H9 (cell line): ENCODE measurements at regions not wholly inside any gene's neighbourhood (a gene's known extent, or its start where the extent isn't known, plus 50 kb on each side); places are given as distances from the start of the nearest gene placed in this dataset.

Experiments
- DNase-seq: peaks from one replicate; pipeline ENCODE4 v3.0.0-alpha.2; 2017
- H2AFZ ChIP-seq: one replicate; pipeline ENCODE4 v1.6.1; 2013; ENCODE audit warnings: mild to moderate bottlenecking, low read length, control low read depth, moderate library complexity
- H2AK5ac ChIP-seq: 2 replicates; pipeline ENCODE4 v1.6.1; 2013; ENCODE audit warnings: low read length, control low read depth, mixed read lengths; ENCODE audit not compliant: insufficient read length
- H2BK120ac ChIP-seq: one replicate; pipeline ENCODE4 v1.6.1; 2013; ENCODE audit warnings: low read depth, mild to moderate bottlenecking, low read length, control low read depth, inconsistent platforms; ENCODE audit not compliant: poor library complexity, severe bottlenecking
- H2BK12ac ChIP-seq: 2 replicates; pipeline ENCODE4 v1.6.1; 2013; ENCODE audit warnings: low read length, control low read depth, mixed read lengths, low read depth; ENCODE audit not compliant: insufficient read length
- H2BK15ac ChIP-seq: 2 replicates; pipeline ENCODE4 v1.6.1; 2013; ENCODE audit warnings: low read depth, low read length, control low read depth
- H2BK20ac ChIP-seq: one replicate; pipeline ENCODE4 v1.6.1; 2013; ENCODE audit warnings: low read depth, mild to moderate bottlenecking, low read length, control low read depth, inconsistent platforms; ENCODE audit not compliant: poor library complexity, severe bottlenecking
- H2BK5ac ChIP-seq: 2 replicates; pipeline ENCODE4 v1.6.1; 2013; ENCODE audit warnings: low read length, control low read depth, mixed read lengths; ENCODE audit not compliant: insufficient read length
- H3K14ac ChIP-seq: 2 replicates; pipeline ENCODE4 v1.6.1; 2013; ENCODE audit warnings: low read length, control low read depth; ENCODE audit not compliant: insufficient read depth
- H3K18ac ChIP-seq: 2 replicates; pipeline ENCODE4 v1.6.1; 2013; ENCODE audit warnings: low read depth, mild to moderate bottlenecking, mixed read lengths, low read length, control low read depth; ENCODE audit not compliant: insufficient read length
- H3K23ac ChIP-seq: 2 replicates; pipeline ENCODE4 v1.6.1; 2013; ENCODE audit warnings: low read length, control low read depth, mixed read lengths, low read depth; ENCODE audit not compliant: insufficient read length
- H3K23me2 ChIP-seq: 2 replicates; pipeline ENCODE4 v1.6.1; 2013; ENCODE audit warnings: low read depth, mild to moderate bottlenecking, mixed read lengths, low read length, control low read depth; ENCODE audit not compliant: insufficient read length, poor library complexity, severe bottlenecking
- H3K27ac ChIP-seq: 2 replicates; pipeline ENCODE4 v1.5.1; 2013; ENCODE audit warnings: low read length, control low read depth, mixed read lengths, low read depth; ENCODE audit not compliant: insufficient read length
- H3K27me3 ChIP-seq: 2 replicates; pipeline ENCODE4 v1.6.1; 2013; ENCODE audit warnings: low read length, control low read depth, inconsistent platforms; ENCODE audit not compliant: insufficient read depth
- H3K4ac ChIP-seq: 2 replicates; pipeline ENCODE4 v1.6.1; 2013; ENCODE audit warnings: low read depth, mild to moderate bottlenecking, control low read depth, inconsistent platforms, low read length, moderate library complexity
- H3K4me1 ChIP-seq: 2 replicates; pipeline ENCODE4 v1.6.1; 2013; ENCODE audit warnings: low read length, control low read depth, inconsistent platforms; ENCODE audit not compliant: insufficient read depth
- H3K4me2 ChIP-seq: 2 replicates; pipeline ENCODE4 v1.6.1; 2013; ENCODE audit warnings: low read length, control low read depth, mixed read lengths; ENCODE audit not compliant: insufficient read length, insufficient read depth
- H3K56ac ChIP-seq: 2 replicates; pipeline ENCODE4 v1.6.1; 2013; ENCODE audit warnings: low read depth, mild to moderate bottlenecking, mixed read lengths, low read length, control low read depth; ENCODE audit not compliant: insufficient read length
- H3K79me1 ChIP-seq: 2 replicates; pipeline ENCODE4 v1.6.1; 2013; ENCODE audit warnings: low read depth, mild to moderate bottlenecking, moderate library complexity, low read length, control low read depth, inconsistent platforms; ENCODE audit not compliant: insufficient read depth, poor library complexity, severe bottlenecking
- H3K79me2 ChIP-seq: 2 replicates; pipeline ENCODE4 v1.6.1; 2013; ENCODE audit warnings: low read length, control low read depth, inconsistent platforms; ENCODE audit not compliant: insufficient read depth
- H3K9ac ChIP-seq: 2 replicates; pipeline ENCODE4 v1.6.1; 2013; ENCODE audit warnings: low read length, control low read depth, mixed read lengths; ENCODE audit not compliant: insufficient read length; ENCODE audit errors: extremely low read depth
- H3K9me3 ChIP-seq: one replicate; pipeline ENCODE4 v1.6.1; 2013; ENCODE audit warnings: low read depth, low read length, inconsistent platforms; ENCODE audit not compliant: control insufficient read depth
- H3T11ph ChIP-seq: one replicate; pipeline ENCODE4 v1.6.1; 2013; ENCODE audit warnings: mild to moderate bottlenecking, low read length, control low read depth, inconsistent platforms
- H4K20me1 ChIP-seq: one replicate; pipeline ENCODE4 v1.6.1; 2013; ENCODE audit not compliant: control insufficient read depth, insufficient read length, insufficient read depth
- H4K5ac ChIP-seq: 2 replicates; pipeline ENCODE4 v1.6.1; 2013; ENCODE audit warnings: low read depth, mild to moderate bottlenecking, mixed read lengths, low read length, control low read depth; ENCODE audit not compliant: insufficient read length
- H4K8ac ChIP-seq: replicated peaks from 2 replicates; pipeline ENCODE4 v1.6.1; 2013; ENCODE audit warnings: low read length, control low read depth, mixed read lengths, low read depth; ENCODE audit not compliant: insufficient read length
- H4K91ac ChIP-seq: 2 replicates; pipeline ENCODE4 v1.6.1; 2013; ENCODE audit warnings: low read depth, mild to moderate bottlenecking, moderate library complexity, mixed read lengths, low read length, control low read depth; ENCODE audit not compliant: insufficient read length
- H3K27ac Mint-ChIP-seq, 3 experiments: 2 replicates in 2 of 3; 3 replicates in 1 of 3; pipeline ENCODE4 v1.8.0; 2020 to 2021; ENCODE audit warnings: mixed read lengths in 3 of 3, mild to moderate bottlenecking in 1 of 3, moderate library complexity in 1 of 3
- H3K27me3 Mint-ChIP-seq: 2 replicates; pipeline ENCODE4 v1.8.0; 2021; ENCODE audit warnings: low read depth, mild to moderate bottlenecking, moderate library complexity, mixed read lengths
- H3K36me3 Mint-ChIP-seq, 3 experiments: 2 replicates in 2 of 3; 3 replicates in 1 of 3; pipeline ENCODE4 v1.8.0; 2020 to 2021; ENCODE audit warnings: low read depth in 3 of 3, mixed read lengths in 3 of 3; ENCODE audit not compliant: insufficient read depth in 1 of 3
- H3K4me1 Mint-ChIP-seq, 2 experiments: 2 replicates each; pipeline ENCODE4 v1.8.0; 2020; ENCODE audit warnings: mixed read lengths in 2 of 2
- H3K4me3 Mint-ChIP-seq, 2 experiments: 2 replicates in 1 of 2; 3 replicates in 1 of 2; pipeline ENCODE4 v1.8.0; 2020 to 2021; ENCODE audit warnings: mild to moderate bottlenecking in 2 of 2, mixed read lengths in 2 of 2, moderate library complexity in 1 of 2
- H3K9me3 Mint-ChIP-seq, 2 experiments: 2 replicates in 1 of 2; 3 replicates in 1 of 2; pipeline ENCODE4 v1.8.0; 2020; ENCODE audit warnings: mild to moderate bottlenecking in 2 of 2, mixed read lengths in 2 of 2, moderate library complexity in 1 of 2
- WGBS: extraction: QIAGEN DNeasy Blood & Tissue Kit; methylation state at CpG from one replicate; pipeline ENCODE4 v1.1.7; 2013; ENCODE audit warnings: missing lambda C conversion rate, low lambda C conversion rate, mixed read lengths; ENCODE audit not compliant: insufficient read length; ENCODE audit errors: extremely low coverage; 5-methylcytosine and 5-hydroxymethylcytosine counted together
- TF ChIP-seq, protein P1 (sequence below): fragments of 200-600 bp; sonication (generic); conservative IDR thresholded peaks from 3 replicates; pipeline ENCODE4 v1.8.0; 2021; ENCODE audit warnings: antibody characterized with exemption, mild to moderate bottlenecking

- Histone ChIP-seq H4K5ac (no peak overlapping the region), H3K4me1 (no peaks in the 10 kb centered on the region), H3K27ac (no peak overlapping the region), H4K91ac (no peak overlapping the region), H3T11ph (no peak overlapping the region), H3K14ac (no peak overlapping the region), H3K18ac (no peak overlapping the region), H3K4me2 (no peak overlapping the region), H2BK12ac (no peak overlapping the region), H3K9me3 (no peaks in the 10 kb centered on the region), H2BK15ac (no peak overlapping the region), H3K9ac (no peak overlapping the region), H2BK120ac (no peak overlapping the region), H2BK5ac (no peak overlapping the region), H2AK5ac (no peak overlapping the region), H3K23ac (no peak overlapping the region), H4K8ac (no peak overlapping the region), H3K27me3 (peaks cover 53% of the 10 kb centered on the region; the same call in 1 of the 2 replicates), H3K56ac (no peak overlapping the region), H3K79me2 (no peaks in the 10 kb centered on the region), H3K4ac (no peak overlapping the region), H3K79me1 (no peaks in the 10 kb centered on the region), H2AFZ (no peak overlapping the region), H2BK20ac (no peak overlapping the region), H3K23me2 (no peaks in the 10 kb centered on the region), H4K20me1 (no peaks in the 10 kb centered on the region)
- Mint-ChIP-seq H3K4me1 (peaks cover 16 to 21% of the 10 kb centered on the region in 2 experiments), H3K9me3 (peaks cover 3% of the 10 kb centered on the region in 2 experiments; a peak in 3 of 5 replicates), H3K27ac (no peak overlapping the region), H3K27me3 (peaks cover 94% of the 10 kb centered on the region), H3K4me3 (no peak overlapping the region), H3K36me3 (peaks cover 0 to 5% (median 2%) of the 10 kb centered on the region in 3 experiments; a peak in 3 of 7 replicates)
- WGBS: no CpG with 5 or more reads among the region's 1 CpG
- DNase-seq: no peak
- TF ChIP-seq, protein P1, sequence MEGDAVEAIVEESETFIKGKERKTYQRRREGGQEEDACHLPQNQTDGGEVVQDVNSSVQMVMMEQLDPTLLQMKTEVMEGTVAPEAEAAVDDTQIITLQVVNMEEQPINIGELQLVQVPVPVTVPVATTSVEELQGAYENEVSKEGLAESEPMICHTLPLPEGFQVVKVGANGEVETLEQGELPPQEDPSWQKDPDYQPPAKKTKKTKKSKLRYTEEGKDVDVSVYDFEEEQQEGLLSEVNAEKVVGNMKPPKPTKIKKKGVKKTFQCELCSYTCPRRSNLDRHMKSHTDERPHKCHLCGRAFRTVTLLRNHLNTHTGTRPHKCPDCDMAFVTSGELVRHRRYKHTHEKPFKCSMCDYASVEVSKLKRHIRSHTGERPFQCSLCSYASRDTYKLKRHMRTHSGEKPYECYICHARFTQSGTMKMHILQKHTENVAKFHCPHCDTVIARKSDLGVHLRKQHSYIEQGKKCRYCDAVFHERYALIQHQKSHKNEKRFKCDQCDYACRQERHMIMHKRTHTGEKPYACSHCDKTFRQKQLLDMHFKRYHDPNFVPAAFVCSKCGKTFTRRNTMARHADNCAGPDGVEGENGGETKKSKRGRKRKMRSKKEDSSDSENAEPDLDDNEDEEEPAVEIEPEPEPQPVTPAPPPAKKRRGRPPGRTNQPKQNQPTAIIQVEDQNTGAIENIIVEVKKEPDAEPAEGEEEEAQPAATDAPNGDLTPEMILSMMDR: no peak
These were observed 606.1 kb upstream of the CADM1 start for GRCh38 chr11:116110356-116110755.
